ENCODE measurements at regions not wholly inside any gene's neighbourhood (a gene's known extent, or its start where the extent isn't known, plus 50 kb on each side); places are given as distances from the start of the nearest gene placed in this dataset.
"Not testable (repeated sequence)": the region's sequence is repeated elsewhere in the genome, so short reads cannot be mapped to it uniquely, and the experiment has no call there.

DNA sequence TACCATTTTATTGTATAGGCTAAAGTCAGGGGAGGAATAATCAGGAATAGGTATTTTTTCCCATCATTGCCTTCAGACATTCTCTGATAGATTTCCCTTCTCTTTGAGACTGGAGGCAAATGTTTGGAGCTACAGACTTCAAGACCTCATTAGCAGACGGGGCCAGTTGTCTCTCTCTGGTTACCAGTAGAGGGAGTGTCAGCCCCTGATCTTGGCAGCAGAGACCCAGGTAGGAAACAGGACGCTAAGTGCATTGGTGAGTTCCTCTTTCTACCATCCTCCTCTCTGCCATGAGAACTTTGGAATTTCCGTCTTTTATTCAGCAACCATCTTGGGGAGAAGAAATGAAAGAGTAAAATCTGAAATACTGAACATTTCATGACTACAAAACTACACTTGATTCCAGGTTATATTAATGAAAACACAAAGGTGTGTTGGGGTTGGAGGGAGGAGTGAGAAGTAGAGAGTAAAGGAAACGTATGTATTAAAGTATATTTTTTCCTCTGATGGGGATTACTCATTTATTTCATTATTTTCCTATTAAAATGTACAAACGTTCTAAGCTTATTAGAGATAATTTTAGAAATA lies 186.2 kb upstream of the GCFC2 start:
- peak; percentile 68 for DNase-seq (ENCODE audit: low spot score)

DNA sequence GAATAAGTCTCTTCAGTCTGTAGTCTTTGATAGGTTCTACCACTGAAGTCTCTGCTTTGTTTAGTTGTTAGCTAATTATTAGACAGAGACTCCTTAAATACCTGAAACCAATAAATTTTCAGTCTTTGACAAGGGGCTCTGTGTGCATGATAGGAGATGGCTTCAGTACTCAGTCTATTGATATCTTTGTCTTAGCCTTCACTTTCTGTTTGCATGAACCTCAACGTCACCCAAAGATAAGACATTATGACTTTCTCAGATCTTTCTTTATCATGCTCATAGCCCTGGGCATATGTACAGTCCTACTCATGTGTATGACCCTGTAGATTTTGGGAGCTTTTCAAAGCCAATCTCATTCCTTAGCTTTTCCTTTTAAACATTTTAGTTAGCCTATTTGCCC lies 183.5 kb upstream of the GCFC2 start:
- no peak for DNase-seq (ENCODE audit: low spot score)

DNA sequence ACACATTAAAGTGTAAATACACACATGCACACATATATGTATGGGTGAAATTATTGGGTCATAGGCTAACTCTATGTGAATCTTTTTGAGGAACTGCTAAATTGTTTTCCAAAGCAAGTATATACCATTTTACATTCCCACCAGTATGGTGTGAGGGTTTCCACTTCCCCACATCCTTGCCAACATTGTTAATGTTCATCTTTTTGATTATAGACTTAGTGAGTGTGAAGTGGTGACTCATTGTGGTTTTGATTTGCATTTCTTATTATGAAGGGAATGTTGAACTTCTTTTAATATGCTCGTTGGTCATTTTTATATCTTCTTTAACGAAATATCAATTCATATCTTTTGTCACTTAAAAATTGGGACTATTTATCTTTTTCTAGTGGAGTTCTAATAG lies 181.8 kb upstream of the GCFC2 start:
- DNase-seq (ENCODE audit: low spot score): peak; percentile 3

DNA sequence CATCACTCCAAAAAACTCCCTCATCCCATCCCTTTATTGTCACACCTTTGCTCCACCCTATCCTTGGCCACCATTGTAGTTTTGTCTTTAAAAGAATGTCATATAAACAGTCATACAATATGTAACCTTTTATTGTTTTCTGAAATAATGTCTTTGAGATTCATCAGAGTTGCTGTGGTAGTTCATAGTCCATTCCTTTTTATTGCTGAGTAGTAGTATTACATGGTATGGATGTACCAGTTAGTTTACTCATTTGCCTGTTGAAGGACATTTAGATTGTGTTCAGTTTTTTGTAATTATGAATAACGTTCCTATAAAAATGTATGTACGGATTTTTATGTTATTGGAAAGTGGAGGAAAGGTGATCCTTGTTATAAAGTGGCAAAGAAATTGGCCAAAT lies 171.8 kb upstream of the GCFC2 start:
- DNase-seq (ENCODE audit: low spot score): no peak

DNA sequence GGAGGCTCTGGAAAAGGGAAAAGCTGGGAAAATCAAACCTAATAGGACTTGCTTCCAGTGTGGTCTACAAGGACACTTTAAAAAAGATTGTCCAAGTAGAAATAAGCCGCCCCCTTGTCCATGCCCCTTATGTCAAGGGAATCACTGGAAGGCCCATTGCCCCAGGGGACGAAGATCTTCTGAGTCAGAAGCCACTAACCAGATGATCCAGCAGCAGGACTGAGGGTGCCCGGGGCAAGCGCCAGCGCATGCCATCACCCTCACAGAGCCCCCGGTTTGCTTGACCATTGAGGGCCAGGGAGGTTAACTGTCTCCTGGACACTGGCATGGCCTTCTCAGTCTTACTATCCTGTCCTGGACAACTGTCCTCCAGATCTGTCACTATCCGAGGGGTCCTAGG lies 164.9 kb upstream of the GCFC2 start:
- DNase-seq (ENCODE audit: low spot score): not testable (repeated sequence)

DNA sequence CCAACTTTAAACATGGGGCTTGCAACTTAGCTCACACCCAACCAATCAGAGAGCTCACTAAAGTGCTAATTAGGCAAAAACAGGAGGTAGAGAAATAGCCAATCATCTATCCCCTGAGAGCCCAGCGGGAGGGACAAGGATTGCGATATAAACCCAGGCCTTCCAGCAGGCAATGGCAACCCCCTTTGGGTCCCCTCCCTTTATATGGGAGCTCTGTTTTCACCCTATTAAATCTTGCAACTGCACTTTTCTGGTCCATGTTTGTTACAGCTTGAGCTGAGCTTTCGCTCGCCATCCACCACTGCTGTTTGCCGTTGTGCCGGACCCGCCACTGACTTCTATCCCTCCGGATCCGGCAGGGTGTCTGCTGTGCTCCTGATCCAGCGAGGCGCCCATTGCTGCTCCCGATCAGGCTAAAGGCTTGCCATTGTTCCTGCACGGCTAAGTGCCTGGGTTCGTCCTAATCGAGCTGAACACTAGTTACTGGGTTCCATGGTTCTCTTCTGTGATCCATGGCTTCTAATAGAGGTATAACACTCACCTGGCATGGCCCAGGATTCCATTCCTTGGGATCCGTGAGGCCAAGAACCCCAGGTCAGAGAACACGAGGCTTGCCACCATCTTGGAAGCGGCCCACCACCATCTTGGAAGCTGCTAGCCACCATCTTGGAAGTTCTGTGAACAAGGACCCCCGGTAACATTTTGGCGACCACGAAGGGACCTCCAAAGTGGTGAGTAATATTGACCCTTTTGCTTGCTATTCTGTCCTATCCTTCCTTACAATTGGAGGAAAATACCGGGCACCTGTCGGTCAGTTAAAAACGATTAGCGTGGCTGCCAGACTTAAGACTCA lies 161.3 kb upstream of the GCFC2 start:
- DNase-seq (ENCODE audit: low spot score): not testable (repeated sequence)

DNA sequence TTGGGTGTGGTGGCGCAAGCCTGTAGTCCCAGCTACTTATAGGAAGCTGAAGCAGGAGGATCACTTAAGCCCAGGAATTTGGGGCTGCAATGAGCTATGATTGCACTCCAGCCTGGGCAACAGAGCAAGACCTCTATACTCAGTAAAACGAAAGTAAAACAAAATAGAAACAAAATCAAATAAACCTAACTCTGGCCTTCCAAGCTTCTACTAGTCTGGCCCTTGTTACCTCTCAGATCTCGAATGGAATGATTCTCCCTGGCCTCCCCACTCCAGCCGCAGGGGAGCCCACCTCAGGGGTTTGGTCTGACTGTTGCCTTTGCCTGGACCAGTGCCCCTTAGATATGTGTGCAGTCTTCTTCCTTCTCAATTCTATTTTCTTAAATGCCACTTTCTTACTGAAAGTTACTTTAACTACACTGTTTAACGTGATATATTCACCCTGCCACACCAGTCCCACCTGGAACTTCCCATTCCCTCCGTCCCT lies 160.0 kb upstream of the GCFC2 start:
- no peak for DNase-seq (ENCODE audit: low spot score)

DNA sequence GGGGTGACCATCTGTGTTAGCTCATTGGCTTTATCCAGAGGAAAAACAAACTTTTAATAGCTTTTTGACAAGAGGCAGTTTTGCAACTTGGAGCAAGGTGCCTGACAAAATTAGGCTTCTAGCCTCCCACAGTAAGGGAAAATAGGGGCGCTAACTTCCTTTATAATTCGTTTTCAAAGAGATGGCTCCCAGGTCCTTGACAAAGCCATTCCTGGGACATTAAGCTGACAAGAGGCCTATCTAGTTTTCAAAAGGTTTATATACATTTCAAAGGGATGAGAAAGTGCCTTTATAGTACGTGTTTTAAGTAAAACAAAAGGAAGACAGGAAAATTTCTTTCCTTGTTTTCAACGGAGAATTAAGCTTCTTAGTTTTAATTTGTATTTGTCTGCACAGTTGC lies 159.4 kb upstream of the GCFC2 start:
- DNase-seq (ENCODE audit: low spot score): no peak

DNA sequence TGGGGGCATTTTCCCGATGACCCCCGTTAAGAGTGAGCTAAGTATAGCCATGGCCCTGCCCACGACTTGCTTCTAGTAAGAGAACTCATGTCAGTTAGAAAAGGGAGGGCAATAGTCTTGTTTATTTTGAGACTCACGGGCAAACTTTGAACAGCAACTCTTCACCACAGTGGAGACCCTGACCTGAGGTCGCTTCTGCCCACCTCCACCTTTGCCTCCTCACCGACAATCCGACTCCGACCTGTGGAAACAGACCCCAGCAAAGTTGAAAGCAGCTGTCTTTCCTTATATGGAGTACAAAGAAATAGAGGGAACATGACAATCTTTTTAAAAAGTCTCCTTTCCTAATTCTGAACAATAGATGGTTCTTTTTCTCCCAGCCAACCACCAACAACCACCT lies 155.0 kb upstream of the GCFC2 start:
- DNase-seq (ENCODE audit: low spot score): no peak

DNA sequence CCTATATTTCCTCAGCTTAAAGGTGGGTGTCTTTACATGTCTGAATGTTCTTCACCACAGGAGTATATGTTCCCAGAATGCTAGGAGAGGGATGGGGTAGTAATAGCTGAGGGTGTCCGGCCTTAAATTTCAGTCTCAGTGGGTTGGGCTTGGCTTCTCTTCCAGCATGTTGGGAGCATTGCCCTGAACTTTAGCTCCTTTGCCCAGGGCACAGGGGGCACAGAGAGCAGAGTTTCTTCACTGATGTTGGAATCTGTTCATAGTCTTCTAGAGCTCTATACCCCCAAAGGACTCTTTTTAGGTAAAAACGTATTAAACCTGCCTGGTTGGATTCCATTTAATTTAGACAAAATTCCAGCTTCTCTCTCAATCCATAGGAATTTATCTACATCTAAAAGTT lies 154.4 kb upstream of the GCFC2 start:
- DNase-seq (ENCODE audit: low spot score): no peak

DNA sequence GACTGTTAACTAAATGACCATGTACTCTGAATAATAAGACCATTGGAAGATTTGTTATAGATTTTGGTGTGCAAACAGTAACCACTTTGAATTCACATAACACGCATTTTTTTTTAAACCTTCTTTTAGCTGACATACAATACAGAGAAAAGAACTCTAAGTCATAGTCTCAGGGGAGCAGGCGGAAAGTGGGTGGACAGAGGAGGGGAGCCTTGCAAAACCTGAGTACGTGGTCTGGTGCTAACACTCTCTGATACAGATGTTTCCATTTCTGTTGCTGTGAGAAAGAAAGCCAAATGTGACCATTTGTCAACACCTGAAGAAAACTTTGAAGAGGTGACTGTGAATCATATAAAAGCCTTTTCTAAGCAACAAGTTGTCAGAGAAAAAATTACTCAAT lies 151.8 kb upstream of the GCFC2 start:
- no peak for DNase-seq (ENCODE audit: low spot score)

DNA sequence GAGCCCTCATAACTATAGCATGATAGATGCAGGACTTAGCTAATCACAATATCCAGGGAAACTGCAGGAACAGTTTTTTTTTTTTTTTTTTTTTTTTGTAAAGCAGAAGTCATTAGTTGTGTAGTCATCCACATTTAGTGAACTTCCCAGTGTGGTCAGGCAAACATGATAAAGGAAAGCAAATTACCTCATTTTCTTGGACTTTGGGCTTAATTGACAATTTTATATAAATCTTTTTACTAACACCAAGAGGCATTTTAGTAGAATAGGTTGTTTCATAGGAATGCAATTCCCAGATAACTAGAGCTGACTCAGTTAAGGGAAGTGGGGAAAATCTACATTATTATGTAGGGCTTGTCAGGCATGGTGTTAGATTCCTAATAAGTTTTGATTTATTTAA lies 142.7 kb upstream of the GCFC2 start:
- DNase-seq (ENCODE audit: low spot score): no peak

DNA sequence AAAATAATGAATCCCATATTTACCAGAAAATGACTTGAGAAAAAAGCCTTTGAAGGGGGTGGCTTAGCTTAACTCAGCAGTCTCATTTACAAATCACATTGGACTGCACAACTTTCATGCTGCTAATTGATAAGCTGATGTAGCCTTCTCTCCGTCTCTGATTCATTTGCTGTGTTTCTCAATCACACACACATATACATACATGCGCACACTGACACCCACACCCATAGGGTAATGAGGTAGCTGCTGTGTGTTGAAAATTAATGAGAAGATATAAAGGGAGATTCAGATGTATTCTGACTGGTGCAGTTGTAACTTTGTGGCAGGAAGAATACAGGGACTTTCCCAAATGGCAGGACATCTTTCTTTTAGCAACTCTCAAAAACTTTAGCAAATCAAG lies 141.9 kb upstream of the GCFC2 start:
- no peak for DNase-seq (ENCODE audit: low spot score)

DNA sequence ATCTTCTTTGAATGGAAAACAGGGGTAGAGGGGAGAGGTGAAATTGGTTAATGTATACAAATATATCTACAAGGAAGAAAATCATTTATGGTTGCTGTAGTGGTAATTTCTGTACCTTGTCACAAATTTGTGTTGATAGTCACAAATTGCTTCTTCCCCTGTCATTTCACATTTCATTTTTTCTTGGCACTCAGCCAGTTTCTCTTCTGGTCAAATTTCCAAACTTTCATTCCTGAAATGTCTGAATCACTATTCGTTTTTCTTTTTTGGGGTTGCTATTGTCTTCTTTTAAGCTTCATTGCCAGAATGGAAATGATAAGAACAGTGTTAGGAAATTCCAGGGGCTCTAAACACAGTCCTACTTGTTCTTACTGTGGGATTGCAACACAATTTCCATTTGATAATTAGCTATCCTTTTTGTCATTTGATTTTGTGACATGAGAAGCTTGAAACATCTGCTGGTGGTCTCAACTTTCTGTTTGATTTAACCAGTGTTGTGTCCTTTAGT lies 136.0 kb upstream of the GCFC2 start:
- DNase-seq (ENCODE audit: low spot score): no peak

DNA sequence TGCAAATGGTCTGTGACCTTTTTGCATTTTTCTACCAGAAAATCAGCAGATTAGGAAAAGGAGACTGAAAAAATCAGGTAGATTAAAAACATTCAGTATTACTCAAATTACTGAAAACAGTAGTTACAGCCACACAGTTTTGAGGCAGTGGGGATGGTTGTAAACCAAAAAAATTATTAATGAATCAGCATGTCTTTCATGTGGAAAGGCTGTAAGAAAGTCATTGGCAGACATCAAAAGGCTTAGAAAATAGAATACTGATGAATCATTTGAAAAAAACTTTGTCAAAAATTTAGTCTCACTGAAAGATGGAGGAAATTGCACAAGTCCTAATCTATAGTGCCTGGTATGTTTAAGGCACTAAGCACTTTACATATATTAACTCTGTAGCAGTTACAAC lies 133.9 kb upstream of the GCFC2 start:
- DNase-seq (ENCODE audit: low spot score): peak; percentile 7

DNA sequence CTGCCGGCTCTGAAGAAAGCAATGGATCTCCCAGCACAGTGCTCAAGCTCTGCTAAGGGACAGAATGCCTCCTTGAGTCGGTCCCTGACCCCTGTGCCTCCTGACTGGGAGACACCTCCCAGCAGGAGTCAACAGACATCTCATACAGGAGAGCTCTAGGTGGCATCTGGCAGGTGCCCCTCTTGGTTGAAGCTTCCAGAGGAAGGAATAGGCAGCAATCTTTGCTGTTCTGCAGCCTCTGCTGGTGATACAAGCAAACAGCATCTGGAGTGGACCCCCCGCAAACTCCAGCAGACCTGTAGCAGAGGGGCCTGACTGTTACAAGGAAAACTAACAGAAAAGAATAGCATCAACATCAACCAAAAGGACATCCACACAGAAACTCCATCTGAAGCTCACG lies 123.9 kb upstream of the GCFC2 start:
- DNase-seq (ENCODE audit: low spot score): not testable (repeated sequence)

DNA sequence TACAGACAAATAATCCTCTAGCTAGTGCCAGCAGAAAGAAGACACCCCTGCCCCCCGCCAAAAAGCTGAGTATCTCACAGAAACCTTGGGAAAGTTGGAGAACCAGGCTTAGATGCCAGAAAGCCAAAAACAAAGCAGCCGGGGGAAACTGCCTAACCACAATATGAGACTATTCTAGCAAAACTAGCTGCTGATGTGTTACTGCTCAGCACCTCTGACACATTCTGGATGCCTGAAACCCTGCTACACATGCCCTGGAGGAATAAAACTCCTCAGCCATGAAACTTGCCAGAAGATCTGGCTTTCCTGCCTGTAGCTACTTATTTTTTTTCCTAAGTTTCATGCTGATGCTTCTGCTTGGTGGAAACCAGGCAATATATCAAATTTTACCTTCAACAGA lies 122.7 kb upstream of the GCFC2 start:
- no peak for DNase-seq (ENCODE audit: low spot score)

DNA sequence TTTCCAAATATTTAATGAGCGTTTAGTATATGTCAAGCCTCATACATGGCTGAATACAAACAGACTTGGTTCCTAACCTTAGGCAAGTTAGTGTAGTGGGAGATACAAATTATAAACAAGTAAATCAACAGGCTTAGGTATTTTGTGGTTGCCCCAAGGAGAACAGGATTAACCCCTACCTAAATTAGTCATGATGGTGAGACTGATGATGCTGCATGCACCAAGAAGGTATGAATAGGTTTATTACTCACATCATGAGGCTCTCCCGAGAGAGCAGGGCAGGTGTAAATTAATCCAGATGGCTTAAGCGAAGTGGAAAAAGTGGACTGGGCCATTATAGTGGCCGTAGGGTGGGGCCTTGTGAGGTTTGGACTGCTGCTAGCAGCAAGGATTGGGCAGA lies 118.1 kb upstream of the GCFC2 start:
- DNase-seq (ENCODE audit: low spot score): no peak

DNA sequence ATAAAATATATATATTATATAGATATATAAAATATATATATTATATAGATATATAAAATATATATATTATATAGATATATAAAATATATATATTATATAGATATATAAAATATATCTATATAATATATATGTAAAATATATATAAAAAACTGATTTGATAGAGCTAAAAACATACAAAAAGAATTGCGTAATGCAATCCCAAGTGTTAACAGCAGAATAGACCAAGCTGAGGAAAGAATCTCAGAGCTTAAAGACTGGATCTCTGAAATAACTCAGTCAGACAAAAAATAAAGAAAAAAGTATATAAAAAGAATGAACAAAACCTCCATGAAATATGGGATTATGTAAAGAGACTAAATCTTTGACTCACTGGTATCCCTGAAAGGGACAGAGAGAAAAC lies 112.8 kb upstream of the GCFC2 start:
- DNase-seq (ENCODE audit: low spot score): not testable (repeated sequence)

DNA sequence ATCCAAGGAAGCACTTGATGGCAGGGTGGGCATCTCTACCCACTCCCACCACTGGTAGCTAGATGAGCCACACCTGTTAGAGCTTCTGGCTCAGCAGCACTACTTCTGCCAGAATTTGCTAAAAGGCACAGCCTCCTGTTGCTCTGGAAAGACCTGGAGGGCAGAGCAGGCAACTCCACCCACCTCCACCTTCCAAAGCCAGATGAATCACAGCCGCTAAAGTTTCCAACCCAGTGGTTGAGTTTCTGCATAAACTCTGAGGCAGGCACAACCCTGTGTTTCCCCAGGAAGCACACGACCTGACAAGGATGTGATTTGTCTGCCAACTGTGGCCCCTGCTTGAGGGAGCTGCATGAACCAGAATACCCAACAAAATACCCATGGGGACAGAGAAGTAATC lies 111.6 kb upstream of the GCFC2 start:
- DNase-seq (ENCODE audit: low spot score): no peak

DNA sequence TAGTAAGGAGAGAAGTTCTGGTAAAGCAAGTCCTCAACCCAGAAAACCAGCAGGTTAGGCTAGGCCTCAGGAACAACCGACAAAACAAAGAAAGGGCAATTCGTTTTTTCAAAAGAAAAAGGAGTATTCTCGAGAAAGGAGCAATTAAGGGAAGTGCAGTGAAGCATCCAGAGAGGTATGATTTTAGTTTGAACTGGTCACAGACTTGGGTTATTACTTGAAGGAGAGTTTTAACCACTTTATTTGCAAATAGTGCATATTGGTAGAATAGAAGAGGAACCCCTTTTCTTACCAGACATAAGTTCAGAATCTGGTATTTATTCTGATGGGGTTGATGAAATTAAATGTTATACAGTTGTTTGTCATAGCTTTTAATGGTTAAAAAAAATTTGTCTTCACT lies 110.0 kb upstream of the GCFC2 start:
- DNase-seq (ENCODE audit: low spot score): no peak

DNA sequence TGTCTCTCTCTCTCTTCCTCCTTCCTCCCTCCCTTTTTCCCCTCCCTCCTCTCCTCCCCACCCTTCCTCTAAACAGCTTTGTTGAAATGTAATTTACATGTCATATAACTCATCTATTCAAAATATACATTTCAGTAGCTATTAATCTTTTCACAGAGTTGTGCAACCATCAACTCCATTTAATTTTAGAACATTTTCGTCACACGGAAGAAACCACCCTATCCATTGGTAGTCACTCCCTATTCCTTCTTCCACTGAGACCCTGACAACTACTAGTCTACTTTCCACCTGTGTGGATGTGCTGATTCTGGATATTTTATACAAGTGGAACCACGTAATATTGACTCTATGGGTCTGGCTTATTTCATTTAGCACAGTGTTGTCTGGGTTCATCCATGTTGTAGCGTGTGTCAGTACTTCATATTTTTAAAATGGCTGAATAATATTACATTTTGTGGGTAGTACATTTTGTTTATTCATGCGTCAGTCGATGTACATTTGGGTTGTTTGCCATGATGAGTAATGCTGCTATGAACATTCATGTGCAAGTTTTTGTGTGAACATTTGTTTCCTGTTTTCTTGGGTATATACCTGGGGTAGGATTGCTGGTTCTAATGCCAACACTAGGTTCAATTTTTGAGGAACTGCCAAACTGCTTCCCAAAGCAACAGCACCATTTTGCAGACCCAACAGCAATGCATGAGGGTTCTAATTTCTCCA lies 100.1 kb upstream of the GCFC2 start:
- no peak for DNase-seq (ENCODE audit: low spot score)

Measured in RKO (cell line).